ENCODE measurements at regions not wholly inside any gene's neighbourhood (a gene's known extent, or its start where the extent isn't known, plus 50 kb on each side); places are given as distances from the start of the nearest gene placed in this dataset.

- TF ChIP-seq POLR2A (IDR thresholded peaks at IDR 0.05; ENCODE audit: low read length): no peak
- TF ChIP-seq GATA1 (IDR thresholded peaks at IDR 0.05; ENCODE audit: low read depth, low read length): no peak
Observed at GRCh38 chr13:33910255-33910654, 92.3 kb downstream of the RFC3 start.

All from erythroblast (primary cell).